ENCODE measurements at regions not wholly inside any gene's neighbourhood (a gene's known extent, or its start where the extent isn't known, plus 50 kb on each side); places are given as distances from the start of the nearest gene placed in this dataset.
A peak's percentile ranks its signal among the peaks of the same experiment; 100 is the strongest.

DNA sequence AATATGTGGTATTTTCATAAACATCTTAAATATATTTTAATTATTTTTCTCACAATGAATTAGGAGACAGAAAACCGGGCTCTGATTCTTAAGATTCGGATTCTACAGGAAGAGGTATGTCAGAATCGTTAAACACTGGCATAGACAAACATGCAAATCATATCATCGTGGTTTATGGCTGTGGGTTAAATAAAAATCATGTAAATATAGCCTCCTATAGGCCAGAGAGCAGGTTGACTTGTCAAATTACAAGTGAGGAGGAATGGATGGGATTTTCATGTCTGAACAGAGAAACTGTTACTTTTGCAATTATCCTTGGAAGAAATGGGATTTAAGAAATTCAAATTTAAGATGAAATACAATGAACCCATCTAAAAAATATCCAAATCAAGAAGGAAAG is 74.9 kb upstream of the BCAT1 start:
- H3K4me2 ChIP-seq (ENCODE audit: low read length): no peak overlapping the region
- H3K4me3 ChIP-seq (ENCODE audit: low read length): no peak overlapping the region
- no peaks in the 10 kb centered on the region for H3K79me2 ChIP-seq (ENCODE audit: low read length)
- H2AFZ ChIP-seq (ENCODE audit: low read depth, low read length): no peak overlapping the region
- H3K9ac ChIP-seq (ENCODE audit: low read length): no peak overlapping the region
- TF ChIP-seq, protein P1, sequence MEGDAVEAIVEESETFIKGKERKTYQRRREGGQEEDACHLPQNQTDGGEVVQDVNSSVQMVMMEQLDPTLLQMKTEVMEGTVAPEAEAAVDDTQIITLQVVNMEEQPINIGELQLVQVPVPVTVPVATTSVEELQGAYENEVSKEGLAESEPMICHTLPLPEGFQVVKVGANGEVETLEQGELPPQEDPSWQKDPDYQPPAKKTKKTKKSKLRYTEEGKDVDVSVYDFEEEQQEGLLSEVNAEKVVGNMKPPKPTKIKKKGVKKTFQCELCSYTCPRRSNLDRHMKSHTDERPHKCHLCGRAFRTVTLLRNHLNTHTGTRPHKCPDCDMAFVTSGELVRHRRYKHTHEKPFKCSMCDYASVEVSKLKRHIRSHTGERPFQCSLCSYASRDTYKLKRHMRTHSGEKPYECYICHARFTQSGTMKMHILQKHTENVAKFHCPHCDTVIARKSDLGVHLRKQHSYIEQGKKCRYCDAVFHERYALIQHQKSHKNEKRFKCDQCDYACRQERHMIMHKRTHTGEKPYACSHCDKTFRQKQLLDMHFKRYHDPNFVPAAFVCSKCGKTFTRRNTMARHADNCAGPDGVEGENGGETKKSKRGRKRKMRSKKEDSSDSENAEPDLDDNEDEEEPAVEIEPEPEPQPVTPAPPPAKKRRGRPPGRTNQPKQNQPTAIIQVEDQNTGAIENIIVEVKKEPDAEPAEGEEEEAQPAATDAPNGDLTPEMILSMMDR (IDR thresholded peaks at IDR 0.05; ENCODE audit: low read depth, low read length): no peak
- no peak for TF ChIP-seq EZH2phosphoT487 (IDR thresholded peaks at IDR 0.05; ENCODE audit: low read depth)
- no peaks in the 10 kb centered on the region for H4K20me1 ChIP-seq (ENCODE audit: insufficient read depth, low read length)
- H3K36me3 ChIP-seq (replicated peaks; ENCODE audit: low read depth, low read length): no peaks in the 10 kb centered on the region
- H3K27me3 ChIP-seq (ENCODE audit: low read depth, low read length): 0 out of 2 replicates have a peak, but pooled peaks cover 4% of the 10 kb centered on the region
- no peak overlapping the region for H3K27ac ChIP-seq (ENCODE audit: low read length)
- no peaks in the 10 kb centered on the region for H3K9me3 ChIP-seq (ENCODE audit: insufficient read depth, low read length)
- peaks cover 18% of the 10 kb centered on the region for H3K4me1 ChIP-seq (ENCODE audit: low read length)

DNA sequence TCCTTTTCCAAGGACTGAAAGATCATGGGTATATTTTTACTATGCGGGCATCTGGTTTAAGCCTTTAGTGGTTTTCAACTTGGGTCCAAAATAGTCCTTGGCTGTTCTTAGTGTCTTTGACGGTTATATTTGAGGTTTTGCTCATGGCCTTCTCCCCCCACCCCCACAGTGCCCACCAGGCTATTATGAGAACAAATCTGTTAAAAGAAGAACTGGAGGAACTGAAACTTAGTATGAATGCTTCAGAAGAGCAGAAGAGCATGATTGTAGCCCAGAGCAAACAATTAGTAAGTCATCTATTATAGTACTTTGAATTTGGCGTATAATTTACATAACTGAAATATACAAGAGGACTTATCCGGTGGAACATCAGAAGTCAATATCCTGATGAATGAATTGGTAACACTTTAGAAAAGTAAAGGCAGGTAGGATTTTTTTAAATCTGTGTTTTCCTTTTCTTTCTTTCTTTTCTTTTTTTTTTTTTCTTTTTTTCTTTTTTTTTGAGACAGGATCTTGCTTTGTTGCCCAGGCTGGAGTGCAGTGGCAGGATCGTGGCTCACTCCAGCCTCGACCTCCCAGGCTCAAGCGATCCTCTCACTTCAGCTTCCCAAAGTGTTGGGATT is 71.8 kb upstream of the BCAT1 start:
- Histone ChIP-seq H3K9ac (ENCODE audit: low read length) (no peak overlapping the region), H4K20me1 (ENCODE audit: insufficient read depth, low read length) (no peaks in the 10 kb centered on the region), H3K27me3 (ENCODE audit: low read depth, low read length) (0 out of 2 replicates have a peak, but pooled peaks cover 4% of the 10 kb centered on the region), H3K79me2 (ENCODE audit: low read length) (no peaks in the 10 kb centered on the region), H3K27ac (ENCODE audit: low read length) (no peak overlapping the region), H3K9me3 (ENCODE audit: insufficient read depth, low read length) (no peaks in the 10 kb centered on the region), H3K4me1 (ENCODE audit: low read length) (peaks cover 18% of the 10 kb centered on the region), H3K4me2 (ENCODE audit: low read length) (peak overlapping the region; percentile 59), H2AFZ (ENCODE audit: low read depth, low read length) (no peak overlapping the region), H3K36me3 (replicated peaks; ENCODE audit: low read depth, low read length) (no peaks in the 10 kb centered on the region), H3K4me3 (ENCODE audit: low read length) (peak overlapping the region; percentile 23)
- no peak for TF ChIP-seq EZH2phosphoT487 (IDR thresholded peaks at IDR 0.05; ENCODE audit: low read depth)
- TF ChIP-seq, protein P1 (IDR thresholded peaks at IDR 0.05; ENCODE audit: low read depth, low read length): no peak

GRCh38 chr12:25018146-25018545 is 69.2 kb upstream of the BCAT1 start:
- no peak overlapping the region for H3K4me2 ChIP-seq (ENCODE audit: low read length)
- H3K9ac ChIP-seq (ENCODE audit: low read length): no peak overlapping the region
- H3K9me3 ChIP-seq (ENCODE audit: insufficient read depth, low read length): no peaks in the 10 kb centered on the region
- H3K36me3 ChIP-seq (replicated peaks; ENCODE audit: low read depth, low read length): no peaks in the 10 kb centered on the region
- H3K27me3 ChIP-seq (ENCODE audit: low read depth, low read length): 0 out of 2 replicates have a peak, but pooled peaks cover 4% of the 10 kb centered on the region
- no peak overlapping the region for H3K27ac ChIP-seq (ENCODE audit: low read length)
- H3K79me2 ChIP-seq (ENCODE audit: low read length): no peaks in the 10 kb centered on the region
- no peak overlapping the region for H2AFZ ChIP-seq (ENCODE audit: low read depth, low read length)
- H3K4me3 ChIP-seq (ENCODE audit: low read length): no peak overlapping the region
- TF ChIP-seq, protein P1 (IDR thresholded peaks at IDR 0.05; ENCODE audit: low read depth, low read length): no peak
- no peak for TF ChIP-seq EZH2phosphoT487 (IDR thresholded peaks at IDR 0.05; ENCODE audit: low read depth)
- peaks cover 18% of the 10 kb centered on the region for H3K4me1 ChIP-seq (ENCODE audit: low read length)
- H4K20me1 ChIP-seq (ENCODE audit: insufficient read depth, low read length): no peaks in the 10 kb centered on the region

- H3K36me3 ChIP-seq (replicated peaks; ENCODE audit: low read depth, low read length): no peaks in the 10 kb centered on the region
- TF ChIP-seq, protein P1 (IDR thresholded peaks at IDR 0.05; ENCODE audit: low read depth, low read length): no peak
- TF ChIP-seq EZH2phosphoT487 (IDR thresholded peaks at IDR 0.05; ENCODE audit: low read depth): no peak
- H3K4me3 ChIP-seq (ENCODE audit: low read length): no peak overlapping the region
- no peak overlapping the region for H3K9ac ChIP-seq (ENCODE audit: low read length)
- H3K9me3 ChIP-seq (ENCODE audit: insufficient read depth, low read length): no peaks in the 10 kb centered on the region
- no peaks in the 10 kb centered on the region for H4K20me1 ChIP-seq (ENCODE audit: insufficient read depth, low read length)
- H2AFZ ChIP-seq (ENCODE audit: low read depth, low read length): no peak overlapping the region
- no peak overlapping the region for H3K4me2 ChIP-seq (ENCODE audit: low read length)
- H3K27me3 ChIP-seq (ENCODE audit: low read depth, low read length): 0 out of 2 replicates have a peak, but pooled peaks cover 4% of the 10 kb centered on the region
- H3K79me2 ChIP-seq (ENCODE audit: low read length): no peaks in the 10 kb centered on the region
- H3K4me1 ChIP-seq (ENCODE audit: low read length): peaks cover 18% of the 10 kb centered on the region
- no peak overlapping the region for H3K27ac ChIP-seq (ENCODE audit: low read length)
These were observed 68.4 kb upstream of the BCAT1 start for GRCh38 chr12:25017336-25017735.
